Astrocyte of the cerebellum (primary cell): ENCODE measurements at regions not wholly inside any gene's neighbourhood (a gene's known extent, or its start where the extent isn't known, plus 50 kb on each side); places are given as distances from the start of the nearest gene placed in this dataset.

ENCODE experiments used
- DNase-seq: peaks from one replicate; pipeline ENCODE4 v3.0.0-alpha.2; 2011; ENCODE audit warnings: low read depth
- H3K4me3 ChIP-seq: 2 replicates; pipeline ENCODE4 v1.5.1; 2011; ENCODE audit warnings: mild to moderate bottlenecking, low read depth, low read length, moderate library complexity
- in situ Hi-C: cut with HindIII; loops from 2 replicates; pipeline ENCODE4 v1.10.0; 2017; ENCODE audit warnings: low sequenced_read_pairs
- TF ChIP-seq, protein P1 (sequence below): IDR thresholded peaks from 2 replicates; pipeline ENCODE4 v1.5.1; 2012; ENCODE audit warnings: low read length, low read depth, moderate library complexity, mild to moderate bottlenecking; ENCODE audit errors: missing control alignments

DNA sequence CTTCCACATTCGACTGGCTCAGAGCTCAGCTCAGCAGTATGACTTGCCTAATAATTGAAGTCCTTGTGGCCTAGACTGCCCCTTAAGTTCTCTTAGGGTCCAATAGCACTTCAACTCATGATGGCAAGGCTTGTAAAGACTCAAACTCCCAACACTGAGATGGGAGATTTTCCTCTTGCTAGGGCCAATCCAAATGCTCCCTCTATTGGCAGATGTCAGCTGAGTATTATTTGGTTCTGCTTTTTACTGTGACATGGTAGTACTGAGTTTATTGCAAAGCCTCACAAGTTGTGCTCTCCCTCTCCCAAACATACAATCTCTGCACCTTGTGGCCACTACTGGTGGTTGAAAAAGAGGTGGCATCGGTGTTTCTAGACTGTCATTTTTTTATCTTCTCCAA, 164.2 kb downstream of the ALG10 start:
- no peak for DNase-seq
- TF ChIP-seq, protein P1, sequence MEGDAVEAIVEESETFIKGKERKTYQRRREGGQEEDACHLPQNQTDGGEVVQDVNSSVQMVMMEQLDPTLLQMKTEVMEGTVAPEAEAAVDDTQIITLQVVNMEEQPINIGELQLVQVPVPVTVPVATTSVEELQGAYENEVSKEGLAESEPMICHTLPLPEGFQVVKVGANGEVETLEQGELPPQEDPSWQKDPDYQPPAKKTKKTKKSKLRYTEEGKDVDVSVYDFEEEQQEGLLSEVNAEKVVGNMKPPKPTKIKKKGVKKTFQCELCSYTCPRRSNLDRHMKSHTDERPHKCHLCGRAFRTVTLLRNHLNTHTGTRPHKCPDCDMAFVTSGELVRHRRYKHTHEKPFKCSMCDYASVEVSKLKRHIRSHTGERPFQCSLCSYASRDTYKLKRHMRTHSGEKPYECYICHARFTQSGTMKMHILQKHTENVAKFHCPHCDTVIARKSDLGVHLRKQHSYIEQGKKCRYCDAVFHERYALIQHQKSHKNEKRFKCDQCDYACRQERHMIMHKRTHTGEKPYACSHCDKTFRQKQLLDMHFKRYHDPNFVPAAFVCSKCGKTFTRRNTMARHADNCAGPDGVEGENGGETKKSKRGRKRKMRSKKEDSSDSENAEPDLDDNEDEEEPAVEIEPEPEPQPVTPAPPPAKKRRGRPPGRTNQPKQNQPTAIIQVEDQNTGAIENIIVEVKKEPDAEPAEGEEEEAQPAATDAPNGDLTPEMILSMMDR, result no peak
- in situ Hi-C loops, result no loop called here

DNA sequence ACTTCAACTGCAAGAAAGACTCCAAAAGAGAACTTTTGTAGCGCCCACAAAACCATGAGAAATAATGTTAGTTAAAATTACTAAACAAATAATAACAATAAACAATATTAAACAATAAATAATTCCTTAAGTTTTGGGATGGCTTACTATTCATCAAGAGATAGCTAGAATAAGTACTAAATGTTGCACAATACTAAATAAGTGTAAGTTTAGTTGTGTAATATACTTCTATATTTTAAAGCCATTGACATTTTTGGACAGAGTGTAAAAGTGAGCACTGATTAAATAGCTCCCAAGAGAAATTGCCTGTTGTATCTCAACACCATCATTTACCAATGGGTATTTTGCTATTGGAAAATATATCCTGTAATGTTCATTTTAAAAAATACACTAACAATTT, 166.7 kb downstream of the ALG10 start:
- no peak overlapping the region for H3K4me3 ChIP-seq
- no peak for DNase-seq
- in situ Hi-C loops, result no loop called here
- TF ChIP-seq, protein P1, result no peak

More for the DNA sequence above, 164.2 kb downstream of the ALG10 start:
- H3K4me3 ChIP-seq, result no peak overlapping the region

DNA sequence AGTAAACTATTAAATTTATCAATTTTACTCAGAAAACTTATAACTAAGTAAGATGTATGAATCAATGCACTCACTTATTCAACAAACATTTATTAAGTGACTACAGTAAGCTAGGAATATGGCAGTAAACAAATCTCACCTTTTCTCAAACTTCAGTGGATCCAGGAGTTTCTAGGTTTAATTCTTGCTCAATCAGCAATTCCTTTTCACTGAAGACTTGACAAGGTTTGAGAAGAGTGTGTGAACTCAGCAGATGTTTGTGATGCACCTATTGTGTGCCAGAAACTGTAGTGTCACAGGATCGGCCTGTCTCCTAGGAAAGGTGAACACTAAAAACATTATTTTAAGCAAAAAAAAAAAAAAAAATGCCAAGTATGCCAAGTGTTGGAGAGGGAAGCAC, 167.8 kb downstream of the ALG10 start:
- no peak overlapping the region for H3K4me3 ChIP-seq
- in situ Hi-C loops, result no loop called here
- TF ChIP-seq, protein P1, result no peak
- DNase-seq, result no peak

DNA sequence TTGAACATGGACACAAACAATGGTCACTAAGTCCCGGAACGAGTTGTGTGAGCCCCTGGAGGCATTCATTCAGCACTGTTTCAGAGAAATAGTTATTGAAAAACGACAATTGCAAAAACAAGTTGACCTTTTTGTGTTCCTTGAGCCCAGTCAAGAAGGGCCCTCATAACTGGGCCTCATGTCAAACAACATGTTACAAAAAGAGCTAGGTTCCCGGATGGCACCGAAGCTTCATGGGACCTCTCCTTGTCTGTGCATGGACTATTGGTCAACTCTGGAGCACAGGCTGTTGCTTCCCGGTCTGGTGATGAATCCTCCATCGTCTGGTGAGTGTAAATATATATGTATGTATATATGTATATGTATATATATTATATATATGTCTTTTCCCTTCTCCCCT, 176.6 kb downstream of the ALG10 start:
- in situ Hi-C loops, result no loop called here
- DNase-seq, result no peak
- TF ChIP-seq, protein P1, result no peak
- no peak overlapping the region for H3K4me3 ChIP-seq

DNA sequence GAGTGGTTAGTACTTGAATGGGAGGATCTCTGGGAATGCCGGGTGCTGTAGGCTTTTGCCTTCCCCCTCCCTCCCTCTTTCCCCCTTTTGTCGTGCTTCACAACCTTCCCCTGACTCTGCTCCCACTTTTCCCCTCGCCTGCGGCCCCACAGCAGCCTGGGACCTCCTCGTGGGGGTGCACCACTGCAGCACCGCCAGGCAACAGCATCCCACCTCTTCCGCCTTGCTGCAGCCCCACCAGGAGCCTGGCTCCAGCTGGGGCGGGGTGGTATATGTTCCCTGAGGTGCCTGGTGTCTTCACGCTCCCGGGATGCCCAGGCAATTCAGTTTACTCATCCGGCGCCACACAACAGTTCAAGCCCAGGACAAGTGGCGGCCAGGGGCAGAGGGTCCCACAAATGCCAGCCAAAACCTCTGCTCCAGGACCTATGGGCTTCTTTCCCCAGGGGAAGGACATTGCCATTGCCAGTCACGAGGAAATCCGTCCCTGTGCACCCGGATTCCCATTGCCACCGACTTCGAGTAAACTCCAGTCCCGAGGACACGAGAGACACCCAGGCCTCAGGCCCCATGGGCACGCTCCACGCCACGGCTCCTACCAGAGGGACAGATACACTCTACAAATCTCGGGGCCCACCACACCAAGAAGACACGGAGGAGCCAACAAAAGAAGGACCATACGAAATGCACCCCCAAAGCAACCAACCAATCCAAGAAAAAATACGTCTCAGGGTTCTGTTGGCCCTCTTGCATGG, 181.7 kb downstream of the ALG10 start:
- H3K4me3 ChIP-seq, result no peak overlapping the region
- in situ Hi-C loops, result no loop called here
- TF ChIP-seq, protein P1, result no peak
- DNase-seq, result no peak

DNA sequence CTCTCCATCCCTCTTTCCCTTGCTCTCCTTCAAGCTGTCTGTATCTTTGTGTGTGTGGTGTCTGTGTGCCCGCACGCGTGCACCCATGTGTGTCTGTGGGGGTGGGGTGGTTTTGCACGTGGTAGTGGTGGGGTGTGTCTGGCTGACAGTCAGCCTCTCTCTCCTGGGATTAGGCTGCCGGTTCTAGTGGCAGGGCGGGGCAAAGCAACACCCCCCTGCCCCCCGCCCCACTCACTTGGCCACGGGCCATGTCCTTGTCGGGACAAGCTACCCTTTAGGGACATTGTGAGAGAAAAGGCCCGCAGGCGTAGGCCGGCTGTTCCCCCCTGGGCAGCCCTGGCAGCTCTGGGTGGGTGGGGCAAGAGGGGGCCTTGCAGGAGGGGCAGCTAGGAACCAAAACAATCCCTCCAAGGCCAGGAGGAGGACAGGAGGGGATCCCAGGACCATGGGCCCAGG, 182.6 kb downstream of the ALG10 start:
- TF ChIP-seq, protein P1, result no peak
- H3K4me3 ChIP-seq, result no peak overlapping the region
- DNase-seq, result no peak
- in situ Hi-C loops, result no loop called here
